Activated naive CD8-positive, alpha-beta T cell treated with anti-CD3 and anti-CD28 coated beads, Interleukin-2, amount 50 U/mL, for 24 hours (primary cell): ENCODE measurements at regions not wholly inside any gene's neighbourhood (a gene's known extent, or its start where the extent isn't known, plus 50 kb on each side); places are given as distances from the start of the nearest gene placed in this dataset.

Source experiments
- ATAC-seq: fragments of 150-1000 bp; cut with Tn5 transposase; one replicate; pipeline ENCODE4 v1.10.0; 2021
- DNase-seq: peaks from one replicate; pipeline ENCODE4 v3.0.0; 2021
- H3K27ac Mint-ChIP-seq: one replicate; pipeline ENCODE4 v1.8.0; 2021; ENCODE audit warnings: mild to moderate bottlenecking, mixed read lengths
- H3K27me3 Mint-ChIP-seq: one replicate; pipeline ENCODE4 v1.8.0; 2021; ENCODE audit warnings: mixed read lengths
- H3K36me3 Mint-ChIP-seq: one replicate; pipeline ENCODE4 v1.8.0; 2021; ENCODE audit warnings: low read depth, mixed read lengths
- H3K4me1 Mint-ChIP-seq: one replicate; pipeline ENCODE4 v1.8.0; 2021; ENCODE audit warnings: mixed read lengths
- H3K4me3 Mint-ChIP-seq: one replicate; pipeline ENCODE4 v1.8.0; 2021; ENCODE audit warnings: mild to moderate bottlenecking, moderate library complexity, mixed read lengths
- H3K9me3 Mint-ChIP-seq: one replicate; pipeline ENCODE4 v1.8.0; 2021; ENCODE audit warnings: mixed read lengths

GRCh38 chr5:67699560-67699959, 503.0 kb upstream of the CD180 start:
- no peak overlapping the region for H3K4me3 Mint-ChIP-seq
- no peak for DNase-seq
- peaks cover 2% of the 10 kb centered on the region for H3K27me3 Mint-ChIP-seq
- H3K4me1 Mint-ChIP-seq: no peaks in the 10 kb centered on the region
- no peak overlapping the region for H3K27ac Mint-ChIP-seq
- H3K9me3 Mint-ChIP-seq: peaks cover 15% of the 10 kb centered on the region
- ATAC-seq: no peak
- no peaks in the 10 kb centered on the region for H3K36me3 Mint-ChIP-seq

GRCh38 chr5:67696446-67696845, 499.8 kb upstream of the CD180 start:
- no peak for ATAC-seq
- no peaks in the 10 kb centered on the region for H3K36me3 Mint-ChIP-seq
- H3K27ac Mint-ChIP-seq: no peak overlapping the region
- DNase-seq: no peak
- peaks cover 2% of the 10 kb centered on the region for H3K27me3 Mint-ChIP-seq
- H3K4me3 Mint-ChIP-seq: no peak overlapping the region
- no peaks in the 10 kb centered on the region for H3K9me3 Mint-ChIP-seq
- H3K4me1 Mint-ChIP-seq: no peaks in the 10 kb centered on the region

GRCh38 chr5:67695369-67695768, 498.8 kb upstream of the CD180 start:
- Mint-ChIP-seq H3K36me3 (no peaks in the 10 kb centered on the region), H3K9me3 (no peaks in the 10 kb centered on the region), H3K4me1 (no peaks in the 10 kb centered on the region), H3K27me3 (peaks cover 2% of the 10 kb centered on the region), H3K4me3 (no peak overlapping the region), H3K27ac (no peak overlapping the region)
- no peak for DNase-seq
- ATAC-seq: no peak

- Mint-ChIP-seq H3K4me3 (no peak overlapping the region), H3K4me1 (no peaks in the 10 kb centered on the region), H3K27ac (no peak overlapping the region), H3K36me3 (no peaks in the 10 kb centered on the region), H3K9me3 (no peaks in the 10 kb centered on the region), H3K27me3 (peaks cover 2% of the 10 kb centered on the region)
- DNase-seq (no peak), ATAC-seq (no peak)
These were observed 498.2 kb upstream of the CD180 start for GRCh38 chr5:67694810-67695191.

- DNase-seq: no peak
These were observed 497.6 kb upstream of the CD180 start for GRCh38 chr5:67693956-67694809.

GRCh38 chr5:67686746-67687145, 490.1 kb upstream of the CD180 start:
- no peak overlapping the region for H3K27ac Mint-ChIP-seq
- DNase-seq (no peak), ATAC-seq (no peak)
- H3K27me3 Mint-ChIP-seq: peaks cover 4% of the 10 kb centered on the region
- peaks cover 4% of the 10 kb centered on the region for H3K9me3 Mint-ChIP-seq
- no peaks in the 10 kb centered on the region for H3K4me1 Mint-ChIP-seq
- H3K36me3 Mint-ChIP-seq: no peaks in the 10 kb centered on the region
- H3K4me3 Mint-ChIP-seq: no peak overlapping the region

More at GRCh38 chr5:67693956-67694809, 497.6 kb upstream of the CD180 start:
- Mint-ChIP-seq H3K36me3 (no peaks in the 10 kb centered on the region), H3K9me3 (no peaks in the 10 kb centered on the region), H3K27ac (no peak overlapping the region), H3K27me3 (peaks cover 2% of the 10 kb centered on the region), H3K4me1 (no peaks in the 10 kb centered on the region), H3K4me3 (no peak overlapping the region)
- ATAC-seq: no peak

GRCh38 chr5:67681703-67682102, 485.1 kb upstream of the CD180 start:
- Mint-ChIP-seq H3K4me1 (no peaks in the 10 kb centered on the region), H3K4me3 (no peak overlapping the region), H3K9me3 (peaks cover 4% of the 10 kb centered on the region), H3K36me3 (no peaks in the 10 kb centered on the region), H3K27ac (no peak overlapping the region), H3K27me3 (peaks cover 4% of the 10 kb centered on the region)
- DNase-seq (no peak), ATAC-seq (no peak)

- ATAC-seq (no peak), DNase-seq (no peak)
- H3K27ac Mint-ChIP-seq: no peak overlapping the region
- peaks cover 4% of the 10 kb centered on the region for H3K9me3 Mint-ChIP-seq
- peaks cover 4% of the 10 kb centered on the region for H3K27me3 Mint-ChIP-seq
- H3K36me3 Mint-ChIP-seq: no peaks in the 10 kb centered on the region
- H3K4me3 Mint-ChIP-seq: no peak overlapping the region
- no peaks in the 10 kb centered on the region for H3K4me1 Mint-ChIP-seq
These were observed 483.5 kb upstream of the CD180 start for GRCh38 chr5:67680099-67680498.

GRCh38 chr5:67679184-67679841, 482.7 kb upstream of the CD180 start:
- no peak for ATAC-seq
- H3K4me3 Mint-ChIP-seq: no peak overlapping the region
- peaks cover 4% of the 10 kb centered on the region for H3K27me3 Mint-ChIP-seq

GRCh38 chr5:67678594-67678993, 482.0 kb upstream of the CD180 start:
- Mint-ChIP-seq H3K27me3 (peaks cover 4% of the 10 kb centered on the region), H3K36me3 (no peaks in the 10 kb centered on the region)
- DNase-seq: no peak

More at GRCh38 chr5:67679184-67679841, 482.7 kb upstream of the CD180 start:
- H3K36me3 Mint-ChIP-seq: no peaks in the 10 kb centered on the region
- no peak overlapping the region for H3K27ac Mint-ChIP-seq
- H3K9me3 Mint-ChIP-seq: peaks cover 4% of the 10 kb centered on the region
- no peak for DNase-seq
- H3K4me1 Mint-ChIP-seq: no peaks in the 10 kb centered on the region

GRCh38 chr5:67677422-67677970, 480.9 kb upstream of the CD180 start:
- Mint-ChIP-seq H3K4me1 (no peaks in the 10 kb centered on the region), H3K36me3 (no peaks in the 10 kb centered on the region), H3K4me3 (no peak overlapping the region), H3K27me3 (no peaks in the 10 kb centered on the region), H3K27ac (no peak overlapping the region), H3K9me3 (no peaks in the 10 kb centered on the region)
- DNase-seq (no peak), ATAC-seq (no peak)

More at GRCh38 chr5:67678594-67678993, 482.0 kb upstream of the CD180 start:
- ATAC-seq: no peak
- Mint-ChIP-seq H3K9me3 (peaks cover 4% of the 10 kb centered on the region), H3K27ac (no peak overlapping the region), H3K4me1 (no peaks in the 10 kb centered on the region), H3K4me3 (no peak overlapping the region)

GRCh38 chr5:67676863-67677262, 480.3 kb upstream of the CD180 start:
- no peak overlapping the region for H3K4me3 Mint-ChIP-seq
- H3K27me3 Mint-ChIP-seq: no peaks in the 10 kb centered on the region
- no peaks in the 10 kb centered on the region for H3K36me3 Mint-ChIP-seq
- H3K4me1 Mint-ChIP-seq: no peaks in the 10 kb centered on the region
- no peak overlapping the region for H3K27ac Mint-ChIP-seq
- H3K9me3 Mint-ChIP-seq: no peaks in the 10 kb centered on the region
- no peak for DNase-seq
- no peak for ATAC-seq

GRCh38 chr5:67674159-67674655, 477.6 kb upstream of the CD180 start:
- Mint-ChIP-seq H3K9me3 (no peaks in the 10 kb centered on the region), H3K4me3 (no peak overlapping the region), H3K36me3 (no peaks in the 10 kb centered on the region), H3K4me1 (no peaks in the 10 kb centered on the region), H3K27ac (no peak overlapping the region), H3K27me3 (no peaks in the 10 kb centered on the region)
- ATAC-seq (no peak), DNase-seq (no peak)

- no peak for DNase-seq
- Mint-ChIP-seq H3K9me3 (peaks cover under 1% of the 10 kb centered on the region), H3K27me3 (no peaks in the 10 kb centered on the region), H3K27ac (no peak overlapping the region), H3K4me1 (no peaks in the 10 kb centered on the region), H3K36me3 (no peaks in the 10 kb centered on the region), H3K4me3 (no peak overlapping the region)
- no peak for ATAC-seq
These were observed 477.0 kb upstream of the CD180 start for GRCh38 chr5:67673618-67674017.

- Mint-ChIP-seq H3K36me3 (no peaks in the 10 kb centered on the region), H3K27me3 (no peaks in the 10 kb centered on the region), H3K27ac (no peak overlapping the region), H3K4me1 (no peaks in the 10 kb centered on the region), H3K4me3 (no peak overlapping the region), H3K9me3 (peaks cover 5% of the 10 kb centered on the region)
- no peak for ATAC-seq
- no peak for DNase-seq
These were observed 476.6 kb upstream of the CD180 start for GRCh38 chr5:67673180-67673579.
